ENCODE measurements at regions not wholly inside any gene's neighbourhood (a gene's known extent, or its start where the extent isn't known, plus 50 kb on each side); places are given as distances from the start of the nearest gene placed in this dataset.

- TF ChIP-seq CTCF (IDR thresholded peaks at IDR 0.05; ENCODE audit: low read length) (no peak), EZH2 (IDR thresholded peaks at IDR 0.05; ENCODE audit: borderline replicate concordance, low read length) (no peak)
These were observed 104.5 kb upstream of the NFIB start for GRCh38 chr9:14418301-14418940.
